ENCODE measurements at regions not wholly inside any gene's neighbourhood (a gene's known extent, or its start where the extent isn't known, plus 50 kb on each side); places are given as distances from the start of the nearest gene placed in this dataset.

- Histone ChIP-seq H3K27ac (ENCODE audit: low read depth, low read length) (no peak overlapping the region), H3K4me2 (ENCODE audit: low read length) (no peak overlapping the region), H3K9ac (ENCODE audit: low read length) (no peak overlapping the region), H3K4me1 (ENCODE audit: control insufficient read depth, low read depth, low read length) (no peaks in the 10 kb centered on the region), H2BK120ac (ENCODE audit: low read depth, low read length) (no peak overlapping the region), H3K36me3 (ENCODE audit: control insufficient read depth, insufficient read depth, low read length) (no peaks in the 10 kb centered on the region), H3K79me2 (ENCODE audit: control insufficient read depth, insufficient read depth, low read length) (no peaks in the 10 kb centered on the region), H3K4ac (ENCODE audit: low read depth, low read length) (no peak overlapping the region), H3K18ac (ENCODE audit: low read length) (no peak overlapping the region), H3K4me3 (ENCODE audit: low read length) (no peak overlapping the region), H3K27me3 (ENCODE audit: insufficient read depth, low read length, poor library complexity) (no peaks in the 10 kb centered on the region), H4K5ac (ENCODE audit: low read length) (no peak overlapping the region), H3K56ac (ENCODE audit: low read length) (no peak overlapping the region), H2BK5ac (ENCODE audit: low read length) (no peak overlapping the region), H2AK5ac (ENCODE audit: low read length) (no peak overlapping the region), H2BK15ac (replicated peaks; ENCODE audit: low read depth) (no peak overlapping the region), H3K23ac (ENCODE audit: low read length) (no peak overlapping the region), H4K8ac (ENCODE audit: low read depth, low read length) (no peak overlapping the region), H3K79me1 (ENCODE audit: low read length) (no peaks in the 10 kb centered on the region)
- WGBS (ENCODE audit: extremely low coverage, insufficient coverage, low lambda C conversion rate), result no CpG with 5 or more reads among the region's 5 CpGs
- no peak for DNase-seq
Observed at GRCh38 chr2:164054651-164055050, 318.8 kb upstream of the FIGN start.

- H3K27me3 ChIP-seq (ENCODE audit: insufficient read depth, low read length, poor library complexity), result no peaks in the 10 kb centered on the region
- DNase-seq, result no peak
- no peak overlapping the region for H3K23ac ChIP-seq (ENCODE audit: low read length)
- no peaks in the 10 kb centered on the region for H3K79me1 ChIP-seq (ENCODE audit: low read length)
- no peak overlapping the region for H4K8ac ChIP-seq (ENCODE audit: low read depth, low read length)
- WGBS (ENCODE audit: extremely low coverage, insufficient coverage, low lambda C conversion rate), result no CpG with 5 or more reads among the region's 2 CpGs
- no peak overlapping the region for H2BK5ac ChIP-seq (ENCODE audit: low read length)
- H3K36me3 ChIP-seq (ENCODE audit: control insufficient read depth, insufficient read depth, low read length), result no peaks in the 10 kb centered on the region
- no peak overlapping the region for H4K5ac ChIP-seq (ENCODE audit: low read length)
- no peak overlapping the region for H3K4me2 ChIP-seq (ENCODE audit: low read length)
- no peak overlapping the region for H3K27ac ChIP-seq (ENCODE audit: low read depth, low read length)
- no peak overlapping the region for H2BK120ac ChIP-seq (ENCODE audit: low read depth, low read length)
- no peak overlapping the region for H3K4me3 ChIP-seq (ENCODE audit: low read length)
- H3K4ac ChIP-seq (ENCODE audit: low read depth, low read length), result no peak overlapping the region
- H2AK5ac ChIP-seq (ENCODE audit: low read length), result no peak overlapping the region
- no peaks in the 10 kb centered on the region for H3K79me2 ChIP-seq (ENCODE audit: control insufficient read depth, insufficient read depth, low read length)
- H3K18ac ChIP-seq (ENCODE audit: low read length), result no peak overlapping the region
- no peak overlapping the region for H3K56ac ChIP-seq (ENCODE audit: low read length)
- H3K4me1 ChIP-seq (ENCODE audit: control insufficient read depth, low read depth, low read length), result no peaks in the 10 kb centered on the region
- no peak overlapping the region for H3K9ac ChIP-seq (ENCODE audit: low read length)
- H2BK15ac ChIP-seq (replicated peaks; ENCODE audit: low read depth), result no peak overlapping the region
Observed at GRCh38 chr2:164053021-164053420, 317.2 kb upstream of the FIGN start.

GRCh38 chr2:164052006-164052405 is 316.2 kb upstream of the FIGN start:
- no peak overlapping the region for H2BK120ac ChIP-seq (ENCODE audit: low read depth, low read length)
- no peaks in the 10 kb centered on the region for H3K4me1 ChIP-seq (ENCODE audit: control insufficient read depth, low read depth, low read length)
- peak; percentile 14 for DNase-seq
- no peaks in the 10 kb centered on the region for H3K79me2 ChIP-seq (ENCODE audit: control insufficient read depth, insufficient read depth, low read length)
- no peaks in the 10 kb centered on the region for H3K79me1 ChIP-seq (ENCODE audit: low read length)
- H3K27ac ChIP-seq (ENCODE audit: low read depth, low read length), result no peak overlapping the region
- H3K36me3 ChIP-seq (ENCODE audit: control insufficient read depth, insufficient read depth, low read length), result no peaks in the 10 kb centered on the region
- H3K4me2 ChIP-seq (ENCODE audit: low read length), result no peak overlapping the region
- no peak overlapping the region for H2AK5ac ChIP-seq (ENCODE audit: low read length)
- no peaks in the 10 kb centered on the region for H3K27me3 ChIP-seq (ENCODE audit: insufficient read depth, low read length, poor library complexity)
- no peak overlapping the region for H4K5ac ChIP-seq (ENCODE audit: low read length)
- no peak overlapping the region for H3K23ac ChIP-seq (ENCODE audit: low read length)
- H3K4ac ChIP-seq (ENCODE audit: low read depth, low read length), result no peak overlapping the region
- H4K8ac ChIP-seq (ENCODE audit: low read depth, low read length), result no peak overlapping the region
- no peak overlapping the region for H3K4me3 ChIP-seq (ENCODE audit: low read length)
- H2BK5ac ChIP-seq (ENCODE audit: low read length), result no peak overlapping the region
- H3K56ac ChIP-seq (ENCODE audit: low read length), result no peak overlapping the region
- H3K9ac ChIP-seq (ENCODE audit: low read length), result no peak overlapping the region
- H3K18ac ChIP-seq (ENCODE audit: low read length), result no peak overlapping the region
- no CpG with 5 or more reads among the region's 6 CpGs for WGBS (ENCODE audit: extremely low coverage, insufficient coverage, low lambda C conversion rate)
- no peak overlapping the region for H2BK15ac ChIP-seq (replicated peaks; ENCODE audit: low read depth)

- Histone ChIP-seq H3K27ac (ENCODE audit: low read depth, low read length) (no peak overlapping the region), H3K4me1 (ENCODE audit: control insufficient read depth, low read depth, low read length) (no peaks in the 10 kb centered on the region), H2BK120ac (ENCODE audit: low read depth, low read length) (no peak overlapping the region), H2BK5ac (ENCODE audit: low read length) (no peak overlapping the region), H4K8ac (ENCODE audit: low read depth, low read length) (no peak overlapping the region), H2AK5ac (ENCODE audit: low read length) (no peak overlapping the region), H3K23ac (ENCODE audit: low read length) (no peak overlapping the region), H3K56ac (ENCODE audit: low read length) (no peak overlapping the region), H3K9ac (ENCODE audit: low read length) (no peak overlapping the region), H3K4ac (ENCODE audit: low read depth, low read length) (no peak overlapping the region), H3K18ac (ENCODE audit: low read length) (no peak overlapping the region), H4K5ac (ENCODE audit: low read length) (no peak overlapping the region), H3K4me3 (ENCODE audit: low read length) (no peak overlapping the region), H3K27me3 (ENCODE audit: insufficient read depth, low read length, poor library complexity) (no peaks in the 10 kb centered on the region), H3K4me2 (ENCODE audit: low read length) (no peak overlapping the region), H3K36me3 (ENCODE audit: control insufficient read depth, insufficient read depth, low read length) (no peaks in the 10 kb centered on the region), H2BK15ac (replicated peaks; ENCODE audit: low read depth) (no peak overlapping the region), H3K79me1 (ENCODE audit: low read length) (no peaks in the 10 kb centered on the region), H3K79me2 (ENCODE audit: control insufficient read depth, insufficient read depth, low read length) (no peaks in the 10 kb centered on the region)
- DNase-seq, result no peak
Observed at GRCh38 chr2:164048729-164049128, 312.9 kb upstream of the FIGN start.

- no peak overlapping the region for H4K5ac ChIP-seq (ENCODE audit: low read length)
- H3K56ac ChIP-seq (ENCODE audit: low read length), result no peak overlapping the region
- H3K4me3 ChIP-seq (ENCODE audit: low read length), result no peak overlapping the region
- H3K9ac ChIP-seq (ENCODE audit: low read length), result no peak overlapping the region
- no peak overlapping the region for H2BK120ac ChIP-seq (ENCODE audit: low read depth, low read length)
- peak; percentile 31 for DNase-seq
- no peaks in the 10 kb centered on the region for H3K4me1 ChIP-seq (ENCODE audit: control insufficient read depth, low read depth, low read length)
- no peak overlapping the region for H3K18ac ChIP-seq (ENCODE audit: low read length)
- H2BK15ac ChIP-seq (replicated peaks; ENCODE audit: low read depth), result no peak overlapping the region
- H3K27ac ChIP-seq (ENCODE audit: low read depth, low read length), result no peak overlapping the region
- no peak overlapping the region for H4K8ac ChIP-seq (ENCODE audit: low read depth, low read length)
- H3K27me3 ChIP-seq (ENCODE audit: insufficient read depth, low read length, poor library complexity), result no peaks in the 10 kb centered on the region
- H2AK5ac ChIP-seq (ENCODE audit: low read length), result no peak overlapping the region
- H3K4me2 ChIP-seq (ENCODE audit: low read length), result no peak overlapping the region
- H3K79me2 ChIP-seq (ENCODE audit: control insufficient read depth, insufficient read depth, low read length), result no peaks in the 10 kb centered on the region
- no peak overlapping the region for H2BK5ac ChIP-seq (ENCODE audit: low read length)
- no peaks in the 10 kb centered on the region for H3K79me1 ChIP-seq (ENCODE audit: low read length)
- no peak overlapping the region for H3K23ac ChIP-seq (ENCODE audit: low read length)
- no peak overlapping the region for H3K4ac ChIP-seq (ENCODE audit: low read depth, low read length)
- H3K36me3 ChIP-seq (ENCODE audit: control insufficient read depth, insufficient read depth, low read length), result no peaks in the 10 kb centered on the region
- WGBS (ENCODE audit: extremely low coverage, insufficient coverage, low lambda C conversion rate), result no CpG with 5 or more reads among the region's 2 CpGs
Observed at GRCh38 chr2:164046040-164046439, 310.2 kb upstream of the FIGN start.

- Histone ChIP-seq H3K56ac (ENCODE audit: low read length) (no peak overlapping the region), H3K4me3 (ENCODE audit: low read length) (no peak overlapping the region), H3K23ac (ENCODE audit: low read length) (no peak overlapping the region), H3K4me1 (ENCODE audit: control insufficient read depth, low read depth, low read length) (no peaks in the 10 kb centered on the region), H3K18ac (ENCODE audit: low read length) (no peak overlapping the region), H3K4ac (ENCODE audit: low read depth, low read length) (no peak overlapping the region), H3K9ac (ENCODE audit: low read length) (no peak overlapping the region), H3K79me2 (ENCODE audit: control insufficient read depth, insufficient read depth, low read length) (no peaks in the 10 kb centered on the region), H3K4me2 (ENCODE audit: low read length) (no peak overlapping the region), H2AK5ac (ENCODE audit: low read length) (no peak overlapping the region), H3K36me3 (ENCODE audit: control insufficient read depth, insufficient read depth, low read length) (no peaks in the 10 kb centered on the region), H2BK5ac (ENCODE audit: low read length) (no peak overlapping the region), H4K5ac (ENCODE audit: low read length) (no peak overlapping the region), H4K8ac (ENCODE audit: low read depth, low read length) (no peak overlapping the region), H3K27ac (ENCODE audit: low read depth, low read length) (no peak overlapping the region), H2BK120ac (ENCODE audit: low read depth, low read length) (no peak overlapping the region), H3K27me3 (ENCODE audit: insufficient read depth, low read length, poor library complexity) (no peaks in the 10 kb centered on the region), H2BK15ac (replicated peaks; ENCODE audit: low read depth) (no peak overlapping the region), H3K79me1 (ENCODE audit: low read length) (no peaks in the 10 kb centered on the region)
- no CpG with 5 or more reads among the region's 2 CpGs for WGBS (ENCODE audit: extremely low coverage, insufficient coverage, low lambda C conversion rate)
- no peak for DNase-seq
Observed at GRCh38 chr2:164044622-164045021, 308.8 kb upstream of the FIGN start.

All from mesendoderm (in vitro differentiated cells).